HG03175 (cell line): ENCODE measurements at regions not wholly inside any gene's neighbourhood (a gene's known extent, or its start where the extent isn't known, plus 50 kb on each side); places are given as distances from the start of the nearest gene placed in this dataset.
A peak's percentile ranks its signal among the peaks of the same experiment; 100 is the strongest.
"Not testable (repeated sequence)": the region's sequence is repeated elsewhere in the genome, so short reads cannot be mapped to it uniquely, and the experiment has no call there.

Source experiments
- ATAC-seq: cut with Tn5 transposase; IDR thresholded peaks from one replicate; pipeline ENCODE4 v1.9.1; 2021; ENCODE audit warnings: mild to moderate bottlenecking, moderate library complexity; ENCODE audit not compliant: unreplicated experiment

- ATAC-seq = no peak
Observed at GRCh38 chr7:153170287-153170686, 410.7 kb downstream of the ACTR3B start.

- no peak for ATAC-seq
Observed at GRCh38 chr7:153185936-153186335, 426.4 kb downstream of the ACTR3B start.

- no peak for ATAC-seq
Observed at GRCh38 chr7:153188161-153188560, 428.6 kb downstream of the ACTR3B start.

- ATAC-seq = no peak
Observed at GRCh38 chr7:153188630-153189029, 429.1 kb downstream of the ACTR3B start.

GRCh38 chr7:153190452-153190851, 430.9 kb downstream of the ACTR3B start:
- peak; percentile 59 for ATAC-seq

GRCh38 chr7:153190986-153191385, 431.4 kb downstream of the ACTR3B start:
- no peak for ATAC-seq

GRCh38 chr7:153193144-153193595, 433.6 kb downstream of the ACTR3B start:
- no peak for ATAC-seq

- ATAC-seq = no peak
Observed at GRCh38 chr7:153217032-153217431, 457.5 kb downstream of the ACTR3B start.

GRCh38 chr7:153224890-153225289, 465.3 kb downstream of the ACTR3B start:
- ATAC-seq = no peak

- not testable (repeated sequence) for ATAC-seq
Observed at GRCh38 chr7:153245136-153245535, 485.6 kb downstream of the ACTR3B start.

GRCh38 chr7:153245809-153246208, 486.3 kb downstream of the ACTR3B start:
- no peak for ATAC-seq

- no peak for ATAC-seq
Observed at GRCh38 chr7:153247926-153248325, 488.4 kb downstream of the ACTR3B start.

- ATAC-seq = no peak
Observed at GRCh38 chr7:153258686-153259085, 499.1 kb downstream of the ACTR3B start.

GRCh38 chr7:153276394-153276793, 516.8 kb downstream of the ACTR3B start:
- ATAC-seq = no peak

- ATAC-seq = no peak
Observed at GRCh38 chr7:153286763-153287162, 527.2 kb downstream of the ACTR3B start.

GRCh38 chr7:153290066-153290465, 530.5 kb downstream of the ACTR3B start:
- ATAC-seq = no peak

GRCh38 chr7:153297141-153297540, 537.6 kb downstream of the ACTR3B start:
- no peak for ATAC-seq

GRCh38 chr7:153301936-153302335, 542.4 kb downstream of the ACTR3B start:
- no peak for ATAC-seq

GRCh38 chr7:153320005-153320404, 560.5 kb downstream of the ACTR3B start:
- ATAC-seq = no peak

- ATAC-seq = no peak
Observed at GRCh38 chr7:153320681-153321080, 561.1 kb downstream of the ACTR3B start.

- ATAC-seq = no peak
Observed at GRCh38 chr7:153322991-153323390, 563.4 kb downstream of the ACTR3B start.

GRCh38 chr7:153324094-153324493, 564.5 kb downstream of the ACTR3B start:
- ATAC-seq = no peak

- ATAC-seq = no peak
Observed at GRCh38 chr7:153327683-153328082, 568.1 kb downstream of the ACTR3B start.

GRCh38 chr7:153331427-153331826, 571.9 kb downstream of the ACTR3B start:
- no peak for ATAC-seq
